HuH-7.5 (cell line): ENCODE measurements at regions not wholly inside any gene's neighbourhood (a gene's known extent, or its start where the extent isn't known, plus 50 kb on each side); places are given as distances from the start of the nearest gene placed in this dataset.

ENCODE experiments used
- DNase-seq: peaks from one replicate; pipeline ENCODE4 v3.0.0; 2011; ENCODE audit warnings: low spot score

GRCh38 chr13:54165581-54166215 is 1137.1 kb downstream of the OLFM4 start:
- no peak for DNase-seq

- no peak for DNase-seq
These were observed 1145.4 kb downstream of the OLFM4 start for GRCh38 chr13:54173996-54174395.

- DNase-seq, result no peak
These were observed 1146.9 kb downstream of the OLFM4 start for GRCh38 chr13:54175466-54175865.

DNA sequence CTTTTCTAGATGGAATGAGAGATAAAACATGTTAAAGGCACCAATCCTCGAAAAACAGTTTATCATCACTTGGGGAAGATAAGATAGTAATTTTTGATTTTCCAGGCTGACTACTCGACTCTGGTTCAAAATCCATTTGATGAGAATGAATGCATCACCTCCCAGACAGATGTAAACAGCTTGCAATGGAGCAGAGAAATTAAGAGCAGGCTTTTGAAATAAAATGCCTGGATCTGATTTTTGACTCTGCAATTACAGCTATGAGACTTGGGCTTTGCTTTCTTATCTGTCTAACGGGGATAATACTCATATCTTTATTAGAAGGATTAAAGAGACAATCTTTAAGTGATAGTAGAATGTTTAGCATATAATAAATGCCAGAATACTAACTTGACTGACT is 1148.9 kb downstream of the OLFM4 start:
- DNase-seq, result no peak

DNA sequence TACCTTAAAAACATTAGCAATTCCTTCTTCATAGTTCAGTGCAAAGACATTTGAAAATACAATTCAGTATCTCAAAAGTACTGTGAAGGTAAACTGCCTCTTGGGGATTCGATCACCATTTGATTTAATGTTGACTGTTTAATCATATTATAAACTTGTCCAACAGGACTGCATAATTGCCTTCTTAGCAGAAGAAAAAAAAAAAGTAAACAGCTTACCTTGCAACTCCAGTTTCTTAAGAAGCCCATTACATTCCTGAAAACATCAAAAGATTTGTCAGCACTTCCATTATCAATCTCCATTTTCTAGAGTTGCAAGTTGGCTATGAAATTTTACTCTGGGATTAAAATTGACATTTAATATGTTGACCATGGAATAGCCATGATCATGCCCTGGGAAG is 1154.6 kb downstream of the OLFM4 start:
- no peak for DNase-seq

DNA sequence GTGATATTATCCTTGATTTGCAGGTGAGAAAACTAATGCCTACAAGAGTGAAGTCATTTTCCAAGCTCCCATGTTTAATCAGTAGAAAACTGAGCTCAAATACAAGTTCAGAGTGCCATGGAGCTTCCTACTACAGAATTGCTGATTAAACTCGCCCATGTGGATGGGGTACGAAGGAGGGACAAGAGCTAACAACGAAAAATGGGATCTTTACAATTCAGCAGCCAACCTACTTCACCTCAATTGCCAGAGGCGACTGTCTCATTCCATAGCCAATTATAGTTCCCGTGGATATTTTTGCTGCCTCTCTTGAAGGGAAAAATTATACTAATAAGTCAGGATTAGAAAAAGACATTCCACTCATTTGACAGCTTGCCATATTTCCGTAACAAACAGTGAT is 1155.1 kb downstream of the OLFM4 start:
- DNase-seq, result no peak

DNA sequence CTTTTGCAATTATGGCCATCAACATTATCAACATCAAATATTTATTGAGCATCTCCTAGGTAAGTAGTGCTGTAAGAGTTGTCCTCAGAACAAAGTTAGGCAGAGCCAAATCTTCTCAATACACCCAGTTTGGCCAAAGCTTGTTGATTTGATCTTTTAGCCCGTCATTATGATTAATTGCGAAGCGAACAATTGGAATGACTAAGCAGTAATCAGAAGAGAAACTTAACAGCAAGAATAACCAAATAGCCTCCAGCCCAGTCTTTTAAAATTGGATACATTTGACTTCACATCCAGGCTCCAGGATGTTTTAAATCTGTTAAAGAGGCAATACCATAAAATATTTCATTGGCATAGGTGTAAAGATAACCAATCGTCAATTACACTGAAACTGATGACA is 1156.0 kb downstream of the OLFM4 start:
- DNase-seq, result no peak

- DNase-seq, result no peak
These were observed 1156.5 kb downstream of the OLFM4 start for GRCh38 chr13:54185101-54185500.

DNA sequence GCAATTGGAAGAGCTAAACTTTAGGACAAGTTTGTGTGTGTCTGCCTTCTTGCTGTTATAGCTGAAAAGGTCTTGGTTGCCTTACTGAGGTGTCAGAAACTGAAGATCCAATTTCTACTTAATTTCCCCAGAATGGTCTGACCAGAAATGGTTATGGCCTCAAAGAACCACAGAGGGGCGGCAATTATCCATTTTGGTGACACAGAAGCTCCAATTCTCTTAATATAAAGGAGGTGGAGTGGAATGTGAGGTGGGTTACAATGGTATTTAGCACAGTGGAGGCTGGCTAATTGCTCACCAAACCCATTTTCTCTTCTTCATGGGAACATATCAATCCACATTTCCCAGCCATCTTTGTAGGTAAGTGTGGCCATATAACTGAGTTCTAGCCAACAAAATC is 1157.2 kb downstream of the OLFM4 start:
- DNase-seq, result no peak

GRCh38 chr13:54187461-54187860 is 1158.8 kb downstream of the OLFM4 start:
- DNase-seq, result no peak

DNA sequence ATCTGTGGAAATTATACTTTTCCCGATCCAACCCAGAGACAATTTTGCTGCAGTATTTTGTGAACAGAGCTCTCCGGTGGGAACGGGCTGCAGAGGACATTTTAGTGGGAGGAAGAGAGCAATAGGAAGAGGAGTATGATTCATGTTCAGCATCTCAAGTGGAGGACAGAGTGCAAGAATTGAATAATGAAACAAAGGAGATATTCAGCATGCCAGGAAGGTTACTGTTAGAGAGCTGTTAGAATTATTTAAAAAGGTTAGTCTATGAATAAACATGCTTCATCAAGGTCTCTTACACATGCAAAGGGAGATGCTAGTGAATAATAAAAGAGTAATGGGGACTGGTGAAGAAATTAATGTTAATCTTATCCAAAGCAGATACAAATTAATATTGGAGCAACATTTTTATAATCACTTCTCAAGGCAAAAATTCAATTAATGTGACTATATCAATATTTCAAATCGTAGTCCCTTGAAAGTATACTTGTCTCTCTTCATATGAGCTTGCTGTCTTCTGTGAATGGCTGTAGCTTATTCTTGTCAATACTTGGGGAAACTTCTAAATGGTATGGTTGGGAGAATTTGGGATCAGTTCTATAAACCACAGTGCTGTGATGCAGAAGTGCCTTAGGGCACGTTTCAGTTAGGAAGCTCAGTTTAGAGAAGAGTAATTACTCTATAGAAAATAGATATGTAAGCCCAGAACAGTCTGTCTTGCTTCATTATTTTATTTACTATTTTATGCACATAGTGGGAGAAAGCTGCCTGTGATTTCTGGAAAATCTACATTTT is 1165.8 kb downstream of the OLFM4 start:
- DNase-seq, result no peak

GRCh38 chr13:54196684-54197083 is 1168.1 kb downstream of the OLFM4 start:
- no peak for DNase-seq

GRCh38 chr13:54198911-54199310 is 1170.3 kb downstream of the OLFM4 start:
- DNase-seq, result no peak

GRCh38 chr13:54206626-54207025 is 1178.0 kb downstream of the OLFM4 start:
- DNase-seq, result no peak

GRCh38 chr13:54210397-54211049 is 1181.9 kb downstream of the OLFM4 start:
- no peak for DNase-seq

DNA sequence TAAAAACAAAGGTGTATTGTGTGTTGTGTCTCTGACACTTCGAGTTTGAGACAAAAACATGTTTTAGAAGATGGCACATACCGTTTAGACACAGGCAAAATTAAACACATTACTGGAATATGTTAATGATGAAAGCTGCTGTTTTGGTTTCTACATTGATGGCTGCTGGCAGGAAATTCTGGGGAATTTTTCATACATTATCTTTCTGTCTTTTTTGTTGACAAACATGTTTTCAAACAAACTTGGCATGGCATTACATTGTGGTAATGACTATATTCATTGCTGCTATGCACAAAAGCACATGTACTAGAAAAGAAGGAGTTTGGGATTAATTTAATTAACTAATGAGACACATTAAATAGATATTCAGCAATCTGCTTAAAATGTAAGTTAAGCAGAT is 1187.6 kb downstream of the OLFM4 start:
- no peak for DNase-seq

GRCh38 chr13:54226876-54227275 is 1198.3 kb downstream of the OLFM4 start:
- no peak for DNase-seq

DNA sequence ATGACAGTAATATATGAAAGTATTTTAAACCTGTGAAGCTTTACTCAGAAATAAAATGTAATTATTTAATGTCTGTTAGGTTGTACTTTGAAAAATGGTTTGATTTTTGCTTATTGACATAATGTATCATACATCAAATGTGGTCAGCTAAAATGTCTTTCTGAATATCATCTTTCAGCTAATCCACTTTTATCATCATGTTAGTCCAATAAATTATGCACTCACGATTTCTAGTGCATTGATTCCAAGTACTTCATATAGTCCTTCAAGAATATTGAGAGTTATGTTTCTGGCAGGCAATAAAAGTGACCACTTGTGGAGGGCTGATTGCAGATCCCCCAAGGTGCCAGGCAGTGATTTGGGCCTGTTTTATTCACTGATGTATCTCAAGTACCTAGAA is 1204.1 kb downstream of the OLFM4 start:
- no peak for DNase-seq

- DNase-seq, result no peak
These were observed 1206.0 kb downstream of the OLFM4 start for GRCh38 chr13:54234607-54235006.

DNA sequence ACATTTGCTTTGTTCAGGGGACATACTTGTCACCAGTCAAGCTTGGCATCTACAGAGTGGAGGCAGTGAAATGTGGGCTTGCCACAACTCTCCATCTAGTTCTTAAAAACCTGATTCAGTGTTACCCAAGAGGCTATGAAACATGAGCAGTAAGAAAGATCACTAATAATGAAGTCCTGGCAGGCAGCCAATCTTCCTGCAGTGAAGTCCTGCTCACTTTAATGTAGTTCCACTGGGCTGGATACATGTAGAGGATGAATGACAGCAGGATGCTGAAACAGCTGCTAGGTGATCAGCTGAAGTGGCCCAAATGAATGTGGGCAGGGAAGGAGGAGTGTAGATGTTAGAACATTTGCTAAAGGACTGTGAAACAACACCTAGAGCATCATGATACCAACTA is 1213.1 kb downstream of the OLFM4 start:
- no peak for DNase-seq

DNA sequence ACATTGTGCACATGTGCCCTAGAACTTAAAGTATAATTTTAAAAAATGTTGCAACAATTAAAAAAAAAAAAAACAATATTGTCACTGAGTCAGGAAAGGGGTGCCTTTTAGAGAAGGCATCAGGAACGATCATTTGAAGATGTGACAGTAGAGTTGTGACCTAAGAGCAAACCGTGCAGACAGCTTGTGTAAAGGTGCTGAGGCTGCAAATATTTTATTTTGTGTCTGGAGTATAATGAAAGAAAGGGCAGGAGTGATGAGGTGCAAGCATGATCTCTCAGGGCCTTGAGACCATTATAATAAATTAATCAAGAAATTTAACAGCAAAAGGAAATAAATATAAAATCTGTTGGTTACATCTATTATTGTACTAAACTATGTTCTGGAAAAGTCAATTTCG is 1219.7 kb downstream of the OLFM4 start:
- DNase-seq, result no peak

DNA sequence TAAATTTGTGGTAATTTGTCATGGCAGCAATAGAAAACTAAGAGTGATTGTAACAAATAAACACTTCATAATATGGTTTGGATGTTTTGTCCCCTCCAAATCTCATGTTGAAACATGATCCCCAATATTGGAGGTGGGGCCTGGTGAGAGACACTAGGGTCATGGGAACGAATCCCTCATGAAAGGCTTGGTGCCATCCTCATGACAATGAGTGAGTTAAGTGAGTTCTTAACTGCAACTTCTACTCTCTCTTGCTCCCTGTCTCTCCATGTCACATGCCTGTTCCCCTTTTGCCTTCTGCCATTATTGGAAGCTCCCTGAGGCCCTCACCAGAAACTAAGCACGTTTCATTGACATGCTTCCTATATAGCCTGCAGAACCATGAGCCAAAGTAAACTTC is 1233.2 kb downstream of the OLFM4 start:
- no peak for DNase-seq

- no peak for DNase-seq
These were observed 1235.3 kb downstream of the OLFM4 start for GRCh38 chr13:54263868-54264267.
